HG02852 (cell line): ENCODE measurements at regions not wholly inside any gene's neighbourhood (a gene's known extent, or its start where the extent isn't known, plus 50 kb on each side); places are given as distances from the start of the nearest gene placed in this dataset.

ENCODE experiments used
- ATAC-seq: cut with Tn5 transposase; IDR thresholded peaks from one replicate; pipeline ENCODE4 v1.9.1; 2021; ENCODE audit warnings: mild to moderate bottlenecking, moderate library complexity; ENCODE audit not compliant: unreplicated experiment

DNA sequence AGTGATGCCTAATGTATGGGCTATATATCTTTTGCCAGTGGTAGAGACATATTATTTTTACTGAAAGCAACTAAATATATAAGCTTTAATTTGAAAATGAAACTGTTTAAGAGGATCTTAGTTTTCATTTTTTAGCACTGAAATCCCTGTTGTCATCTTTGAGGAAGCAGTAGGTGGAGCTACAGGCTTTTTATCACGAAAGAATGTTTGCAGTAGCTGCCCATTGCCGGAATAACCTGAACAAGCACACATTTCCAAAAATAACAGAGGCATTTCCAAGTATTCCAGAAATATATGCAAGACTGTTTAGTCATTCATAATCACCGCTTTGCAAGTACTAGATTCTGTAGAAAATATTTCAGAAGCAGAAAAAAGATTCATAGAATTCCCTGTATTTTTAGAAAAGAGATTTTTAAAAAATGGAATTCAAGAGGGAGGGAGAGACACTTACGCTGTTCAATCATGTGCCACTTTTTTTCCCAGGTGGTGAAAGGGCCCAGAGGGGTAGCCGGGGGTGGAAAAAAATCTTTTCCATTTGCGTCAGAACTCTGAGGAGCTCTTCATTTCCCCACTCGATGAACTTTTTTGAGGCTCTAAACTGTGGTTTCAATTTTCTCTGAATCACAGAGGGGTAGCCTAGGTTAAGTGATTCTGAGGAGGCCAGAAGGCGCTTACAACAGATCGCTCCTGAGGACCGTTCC, 142.5 kb upstream of the FERMT1 start:
- ATAC-seq, result no peak

DNA sequence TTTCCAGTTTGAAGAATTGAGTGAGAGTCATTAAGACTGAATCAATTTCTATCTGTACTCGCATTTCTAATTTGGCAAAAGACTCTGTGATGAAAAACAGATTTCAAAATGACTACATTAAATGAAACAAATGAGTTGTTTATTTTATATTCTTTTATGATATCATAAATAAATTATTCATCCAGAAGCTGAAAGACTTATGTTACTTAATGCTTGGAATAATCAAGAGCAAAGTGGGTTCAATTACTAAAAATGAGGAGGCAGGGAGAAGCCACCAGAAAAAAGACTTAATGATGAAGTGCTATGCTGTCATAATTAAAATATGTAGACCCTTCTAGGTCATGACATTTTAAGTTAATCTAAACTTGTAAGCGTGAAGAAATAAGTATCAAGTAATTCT, 130.6 kb upstream of the FERMT1 start:
- ATAC-seq, result no peak

DNA sequence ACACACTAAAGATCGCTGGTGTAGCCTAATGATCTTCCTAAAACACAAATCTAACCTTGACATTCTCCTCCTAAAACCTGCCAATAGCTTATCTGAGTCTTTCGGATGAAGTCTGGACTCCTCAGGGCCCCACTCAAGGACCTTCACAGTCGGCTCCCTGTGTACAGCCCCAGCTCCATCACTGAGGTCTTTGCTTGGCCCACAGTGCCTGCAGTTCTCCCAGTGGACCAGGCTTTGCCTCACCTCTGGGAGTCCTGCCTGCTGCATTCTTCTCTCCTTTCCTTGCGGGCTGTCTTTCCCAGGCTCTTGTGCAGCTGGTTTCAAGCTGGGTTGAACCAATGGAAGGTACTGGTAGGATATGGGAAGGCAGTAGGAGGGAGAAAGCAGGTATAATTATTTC, 122.6 kb upstream of the FERMT1 start:
- ATAC-seq, result no peak

DNA sequence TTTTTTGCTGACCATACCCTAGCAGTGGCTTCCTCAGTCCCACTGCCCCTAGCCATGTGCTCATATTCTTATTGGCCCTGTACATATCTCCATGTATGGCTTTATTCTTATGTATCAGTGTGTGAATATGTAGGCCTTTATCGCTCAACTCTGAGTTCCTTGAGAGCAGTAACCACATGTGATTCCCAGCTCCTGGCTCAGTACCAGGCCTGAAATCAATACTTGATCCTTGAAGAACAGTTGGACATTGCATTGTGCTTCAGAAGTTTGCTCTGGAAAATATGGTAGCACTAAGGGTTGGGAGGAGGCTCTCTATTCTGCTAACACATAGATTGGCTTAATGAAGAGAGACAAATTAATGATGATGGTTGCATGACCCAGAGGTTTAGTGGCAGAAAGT, 118.8 kb upstream of the FERMT1 start:
- no peak for ATAC-seq

DNA sequence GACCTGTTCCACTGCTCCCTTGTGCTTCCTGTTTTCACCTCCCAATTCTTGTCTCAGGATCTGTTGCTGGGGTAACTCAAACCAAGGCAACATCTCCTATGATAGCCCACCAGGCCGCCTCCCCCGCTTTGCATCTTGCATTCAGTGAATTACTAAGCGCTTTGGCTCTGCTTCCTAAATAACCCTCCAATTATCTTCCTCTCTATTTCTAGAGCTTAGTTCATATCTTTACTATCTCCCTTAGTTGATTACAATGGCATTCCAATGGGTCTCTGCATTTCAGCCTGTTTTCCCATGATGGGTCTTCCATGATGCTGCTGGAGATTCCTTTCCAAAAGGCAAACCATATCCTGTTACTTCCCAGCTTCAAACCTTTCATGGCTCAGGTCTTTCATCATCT, 117.2 kb upstream of the FERMT1 start:
- no peak for ATAC-seq

DNA sequence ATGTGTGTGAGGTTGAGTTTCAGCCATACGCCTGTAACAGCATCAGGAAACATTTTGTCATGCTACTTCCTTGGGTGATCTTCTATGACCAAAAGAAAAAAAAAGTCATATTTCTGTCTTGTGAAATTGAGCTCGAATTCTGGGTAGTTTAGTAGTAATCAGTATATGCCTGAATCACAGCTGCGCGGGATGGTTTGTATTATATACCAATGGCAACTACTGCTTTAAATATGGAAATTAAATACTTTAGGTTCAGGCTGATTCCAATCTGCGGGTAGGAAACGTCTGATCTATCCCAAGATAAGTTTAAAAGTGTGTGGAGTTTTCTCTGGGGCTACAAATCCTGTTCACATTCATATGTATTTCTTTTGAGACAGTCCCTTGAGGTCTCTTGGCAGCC, 115.6 kb upstream of the FERMT1 start:
- ATAC-seq, result no peak

DNA sequence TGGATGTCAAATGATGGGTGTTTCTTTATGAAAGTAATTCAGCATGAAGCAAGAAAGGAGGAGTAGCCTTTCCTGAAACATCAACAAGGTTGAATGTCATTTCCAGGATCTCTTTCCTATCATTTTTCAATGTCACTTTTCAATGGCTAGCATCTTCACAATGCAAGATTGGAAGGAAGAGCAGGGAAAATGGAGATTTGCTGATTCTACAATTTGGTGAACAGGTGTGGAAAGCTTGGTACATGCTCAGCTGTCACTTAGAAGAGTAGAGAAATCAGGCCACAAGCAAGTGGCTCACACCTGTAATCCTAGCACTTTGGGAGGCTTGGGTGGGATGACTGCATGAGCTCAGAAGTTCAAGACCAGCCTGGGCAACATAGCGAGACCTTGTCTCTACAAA, 112.7 kb upstream of the FERMT1 start:
- ATAC-seq, result no peak

DNA sequence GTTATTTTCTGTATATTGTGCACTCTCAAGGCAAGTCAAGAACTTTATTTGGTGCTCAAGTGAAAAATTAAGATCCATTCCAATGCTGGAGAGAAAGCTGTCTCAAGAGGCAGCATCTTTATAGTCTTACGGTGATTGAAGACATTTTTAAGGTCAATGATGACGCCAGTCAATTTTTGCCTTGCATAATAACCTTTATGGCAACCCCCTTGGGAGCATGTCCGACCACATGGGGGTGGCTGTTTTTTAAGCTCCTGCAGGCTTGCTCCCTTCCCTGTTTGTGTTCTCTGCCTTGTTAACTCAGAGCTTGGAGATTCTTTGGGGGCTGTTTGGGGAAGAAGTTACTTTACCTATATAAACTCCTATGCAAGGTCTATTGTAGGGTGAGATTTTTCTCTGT, 109.6 kb upstream of the FERMT1 start:
- no peak for ATAC-seq

DNA sequence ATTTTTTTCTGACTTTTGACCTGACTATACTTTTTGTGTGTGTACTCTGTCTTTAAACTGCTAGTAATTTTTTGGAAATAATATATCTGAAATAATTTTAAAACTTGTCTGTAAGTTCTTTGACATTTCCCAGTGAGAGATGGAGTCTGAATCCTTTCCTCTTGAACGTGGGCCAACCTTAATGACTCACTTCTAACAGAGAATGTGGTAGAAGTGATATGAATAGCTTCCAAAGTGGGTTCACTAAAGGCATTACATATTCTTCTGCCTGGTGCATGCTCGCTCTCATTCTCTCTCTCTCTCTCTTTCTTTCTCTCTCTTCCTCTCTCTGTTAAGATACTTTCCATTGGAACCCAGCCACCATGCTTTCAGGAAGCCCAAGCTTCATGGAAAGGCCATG, 108.7 kb upstream of the FERMT1 start:
- ATAC-seq, result no peak

DNA sequence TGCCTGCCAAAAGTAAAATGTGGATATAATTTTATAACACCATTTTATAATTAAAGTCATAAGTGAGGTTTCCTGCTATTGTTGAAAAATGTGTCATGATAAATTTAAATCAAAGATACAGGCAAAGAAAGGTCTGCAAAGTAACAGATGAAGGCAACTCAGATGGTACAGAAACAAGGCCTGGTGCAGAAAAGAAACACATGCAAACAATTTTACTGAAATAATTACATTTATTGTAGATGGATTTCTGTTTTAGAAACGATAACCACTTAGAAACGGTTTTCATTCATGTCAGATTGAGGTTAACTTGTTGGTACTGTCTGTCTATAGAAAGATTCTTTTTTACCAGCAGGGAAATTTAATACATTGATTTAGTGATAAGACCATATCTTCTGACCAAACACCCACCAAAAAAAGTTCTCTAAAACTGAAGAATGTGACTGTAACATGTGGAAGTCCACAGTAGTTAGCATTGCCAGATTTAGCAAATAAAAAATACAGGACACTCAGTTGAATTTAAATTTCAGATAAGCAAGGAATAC, 105.5 kb upstream of the FERMT1 start:
- no peak for ATAC-seq

DNA sequence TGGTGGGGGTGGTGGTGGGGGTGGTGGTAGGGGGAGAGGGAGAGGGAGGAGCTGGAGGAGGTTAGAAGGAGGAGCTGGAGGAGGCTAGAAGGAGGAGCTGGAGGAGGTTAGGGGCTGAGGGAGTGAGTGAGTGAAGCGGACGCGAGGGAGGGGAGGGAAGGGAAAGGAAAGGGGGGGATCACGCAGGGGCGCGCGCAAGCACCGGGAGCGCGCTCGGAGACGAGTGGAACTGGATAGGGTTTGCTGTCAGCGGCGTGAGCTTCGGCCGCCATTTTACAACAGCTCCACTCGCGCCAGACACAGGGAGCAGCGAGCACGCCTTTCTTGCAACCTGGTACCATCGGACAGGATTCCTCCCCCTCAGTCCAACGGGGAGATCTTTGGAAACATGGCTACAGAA, 90.5 kb upstream of the FERMT1 start:
- no peak for ATAC-seq

DNA sequence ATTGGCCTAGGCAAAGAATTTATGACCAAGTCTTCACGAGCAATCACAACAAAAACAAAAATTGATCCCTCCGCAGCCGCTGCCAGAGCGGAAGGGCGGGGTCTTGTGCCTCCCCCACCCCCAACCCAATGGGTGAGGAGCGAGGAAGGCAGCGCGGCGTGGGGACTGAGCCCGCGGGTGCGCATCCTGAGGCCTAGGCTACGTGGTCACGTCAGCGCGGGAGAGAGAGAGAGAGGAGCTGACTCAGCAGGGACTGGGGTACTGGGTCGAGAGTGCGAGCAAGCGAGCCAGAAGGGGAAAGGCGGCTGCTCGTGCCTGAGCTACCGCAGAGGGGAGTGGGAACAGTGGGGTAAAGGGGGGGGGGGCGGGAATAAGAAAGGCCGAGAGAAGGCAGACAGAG, 90.1 kb upstream of the FERMT1 start:
- no peak for ATAC-seq

DNA sequence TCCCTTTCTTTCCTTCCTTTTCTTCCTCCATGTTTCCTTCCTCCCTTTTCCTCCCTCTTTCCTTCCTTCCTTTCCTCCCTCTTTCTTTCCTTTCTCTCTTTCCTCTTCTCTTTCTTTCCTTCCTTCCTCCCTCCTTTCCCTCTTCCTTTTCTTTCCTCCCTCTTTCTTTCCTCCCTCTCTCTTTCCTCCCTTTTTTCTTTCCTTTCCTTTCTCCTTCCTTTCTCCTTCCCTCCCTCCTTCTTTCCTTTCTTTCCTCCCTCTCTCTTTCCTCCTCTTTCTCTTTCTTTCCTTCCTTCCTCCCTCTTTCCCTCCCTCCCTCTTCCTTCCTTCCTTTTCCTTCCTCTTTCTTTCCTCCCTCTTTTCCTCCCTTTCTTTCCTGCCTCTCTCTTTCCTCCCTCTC, 86.3 kb upstream of the FERMT1 start:
- no peak for ATAC-seq

DNA sequence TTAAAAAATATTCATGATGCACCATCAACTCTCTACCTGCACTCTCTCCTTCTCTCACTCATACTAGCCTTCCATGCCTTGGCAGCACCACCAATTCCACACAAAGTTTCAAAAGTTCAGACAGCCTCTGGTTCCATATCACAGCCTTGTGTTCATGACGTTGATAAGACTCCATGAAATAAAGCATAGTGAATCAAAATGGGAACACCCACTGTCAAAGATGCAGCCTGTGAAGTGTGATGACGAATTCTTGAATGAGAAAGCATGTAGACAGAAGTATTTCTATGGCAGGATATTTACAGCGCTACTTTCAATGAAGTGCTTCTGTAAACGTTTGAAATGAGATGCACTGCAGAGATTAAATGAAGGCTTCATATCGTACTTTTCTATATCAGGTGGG, 77.3 kb upstream of the FERMT1 start:
- ATAC-seq, result no peak

DNA sequence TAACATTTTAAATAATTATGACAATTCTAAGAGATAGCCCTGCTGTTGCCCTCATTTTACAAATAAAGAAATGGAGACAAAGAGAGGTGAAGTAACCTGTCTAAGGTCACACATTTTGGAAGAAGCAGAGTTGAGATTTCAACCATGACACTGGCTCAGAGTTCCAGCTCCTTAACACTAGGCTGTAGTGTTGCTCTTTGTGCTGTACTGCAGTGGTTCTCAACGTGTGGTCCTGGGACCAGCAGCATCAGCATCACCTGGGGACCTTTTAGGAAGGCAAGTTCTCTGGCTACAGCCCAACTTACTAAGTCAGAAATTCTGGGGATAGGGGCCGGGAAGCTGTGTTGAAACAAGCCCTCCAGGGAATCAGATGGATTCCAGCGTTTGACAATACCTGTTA, 62.4 kb upstream of the FERMT1 start:
- ATAC-seq, result no peak

DNA sequence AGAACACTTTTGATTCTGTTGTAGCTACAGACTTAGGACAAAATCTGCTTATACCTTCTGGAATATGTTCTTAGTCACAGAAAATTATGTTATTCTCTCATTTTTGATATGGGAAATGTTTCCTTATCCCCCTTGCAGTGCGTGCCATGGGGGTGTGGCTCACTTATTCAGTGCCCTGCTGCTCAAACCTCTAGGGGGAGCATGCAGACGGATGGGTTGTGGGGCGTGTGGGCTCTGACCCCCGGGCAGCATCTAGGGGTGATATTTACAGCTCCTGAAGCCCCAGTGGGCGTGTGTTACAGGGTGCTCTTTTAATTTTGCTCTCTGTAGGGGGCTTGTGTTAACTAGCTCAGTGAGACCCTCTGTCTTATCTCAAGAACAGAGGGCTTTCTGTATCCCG, 61.3 kb upstream of the FERMT1 start:
- no peak for ATAC-seq

DNA sequence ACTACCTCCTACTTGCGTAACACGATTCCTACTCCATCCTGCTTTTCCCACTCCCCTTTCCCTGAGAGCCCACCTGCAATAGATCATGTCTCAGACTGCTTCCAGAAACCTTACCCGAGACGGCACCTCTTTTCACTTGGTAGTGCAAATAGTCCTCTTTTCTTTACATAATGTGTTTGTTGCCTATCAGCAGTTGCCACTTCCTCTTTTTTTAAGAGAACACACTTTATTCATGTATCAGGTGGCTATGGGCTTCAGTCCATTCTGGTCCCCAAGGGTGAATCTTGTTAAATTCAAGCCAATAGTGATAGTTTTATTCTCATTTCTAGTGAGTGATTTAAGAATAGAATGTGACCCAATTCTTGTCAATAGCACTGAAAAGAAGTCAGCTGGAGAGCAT, 57.7 kb upstream of the FERMT1 start:
- no peak for ATAC-seq

DNA sequence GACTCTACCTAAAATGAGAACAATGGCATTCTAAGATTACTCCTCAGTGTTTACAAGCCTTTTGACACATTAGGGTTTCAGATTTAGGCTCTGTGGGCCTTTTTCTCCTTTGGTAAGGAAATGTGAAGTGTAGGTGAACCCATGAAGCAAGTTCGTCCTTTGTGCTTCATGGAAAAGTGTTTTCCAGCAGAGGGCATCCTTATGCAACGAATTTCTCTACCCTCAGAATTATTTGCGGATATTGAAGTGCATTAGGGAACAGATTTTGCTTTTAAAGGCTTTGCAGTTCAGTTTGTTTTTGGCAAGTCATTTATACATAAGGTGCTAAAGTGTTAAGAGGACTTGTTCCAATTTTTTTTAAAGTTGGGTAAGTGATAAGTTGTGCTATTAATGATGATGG, 55.7 kb upstream of the FERMT1 start:
- ATAC-seq, result no peak

DNA sequence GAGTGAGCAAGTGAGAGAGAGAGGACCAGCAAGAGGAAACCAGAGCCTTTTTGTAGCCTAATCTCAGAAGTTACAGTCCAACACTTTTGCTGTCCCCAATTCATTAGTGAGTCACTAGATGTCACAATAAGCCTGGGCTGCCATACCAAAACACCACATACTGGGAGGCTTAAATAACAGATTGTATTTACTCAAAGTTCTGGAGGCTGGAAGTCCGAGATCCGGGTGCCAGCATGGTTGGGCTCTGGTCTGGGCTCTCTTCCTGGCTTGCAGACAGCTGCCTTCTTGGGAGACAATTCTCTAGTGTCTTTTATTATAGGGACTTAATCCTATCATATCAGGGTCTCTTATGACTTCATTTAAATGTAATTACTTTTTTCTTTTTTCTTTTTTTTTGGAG, 50.7 kb upstream of the FERMT1 start:
- no peak for ATAC-seq
